K562 (cell line): ENCODE measurements at regions not wholly inside any gene's neighbourhood (a gene's known extent, or its start where the extent isn't known, plus 50 kb on each side); places are given as distances from the start of the nearest gene placed in this dataset.

Experiments used
- ATAC-seq: fragments of 200-7000 bp; cut with Tn5 transposase; 3 replicates; pipeline ENCODE4 v1.9.1; 2020; ENCODE audit warnings: moderate library complexity
- BruUV-seq: library from RNA; stranded (reverse); fragments of 400-500 nt; replicated peaks from 2 replicates; lab custom pipeline; 2021; lab: Mats Ljungman, UMichigan
- CTCF ChIA-PET: fragments of 300-600 bp; formaldehyde crosslinking; extraction: SDS; loops from one replicate; lab custom pipeline; 2021; ENCODE audit warnings: low intra/inter-chr PET ratio; lab: Yijun Ruan, JAX
- POLR2A ChIA-PET: fragments of 300-600, 350-650 bp; sonication (Branson Sonifier 250); formaldehyde crosslinking; extraction: SDS; loops from one replicate; lab custom pipeline; 2021; ENCODE audit warnings: antibody characterized with exemption, inconsistent platforms; lab: Yijun Ruan, JAX
- DNase-seq, 4 experiments: peaks; one replicate each; pipeline versions ENCODE4 v3.0.0 to v3.0.0-alpha.2; 2011 to 2018; ENCODE audit warnings: low spot score in 3 of 4, mixed read lengths in 3 of 4; ENCODE audit errors: extremely low read depth in 1 of 4
- FAIRE-seq: peaks from 2 replicates; lab custom pipeline; 2011; peaks lifted over from hg19 to GRCh38; lab: Jason Lieb, UNC
- H2AFZ ChIP-seq: 2 replicates; pipeline ENCODE4 v1.6.0; 2011; ENCODE audit warnings: low read depth, low read length, control low read depth, inconsistent platforms
- H3K27ac ChIP-seq: fragments of 200-600 bp; 3 replicates; pipeline ENCODE4 v1.8.0; 2011; ENCODE audit warnings: low read depth, mild to moderate bottlenecking, control low read depth, inconsistent platforms, low read length, moderate library complexity, mixed read lengths; ENCODE audit errors: extremely low read depth
- H3K27me3 ChIP-seq, 2 experiments: fragments of 300-600 bp in 1 of 2; 2 replicates in 1 of 2; 3 replicates in 1 of 2; pipeline versions ENCODE4 v1.6.0 to v1.8.0; 2011; ENCODE audit warnings: inconsistent platforms in 2 of 2, low read length in 2 of 2, mild to moderate bottlenecking in 1 of 2, mixed read lengths in 1 of 2, moderate library complexity in 1 of 2; ENCODE audit not compliant: control insufficient read depth in 2 of 2, insufficient read depth in 2 of 2
- H3K36me3 ChIP-seq: fragments of 300-600 bp; 3 replicates; pipeline ENCODE4 v1.8.0; 2011; ENCODE audit warnings: mild to moderate bottlenecking, low read length, inconsistent platforms; ENCODE audit not compliant: control insufficient read depth, insufficient read depth
- H3K4me1 ChIP-seq, 2 experiments: fragments of 200-600 bp in 1 of 2; replicated peaks in 1 of 2; 2 replicates in 1 of 2; 3 replicates in 1 of 2; pipeline versions ENCODE4 v1.5.1 to v1.8.0; 2011; ENCODE audit warnings: inconsistent platforms in 2 of 2, low read length in 2 of 2, mild to moderate bottlenecking in 1 of 2, mixed read lengths in 1 of 2, moderate library complexity in 1 of 2; ENCODE audit not compliant: control insufficient read depth in 2 of 2, insufficient read depth in 2 of 2
- H3K4me2 ChIP-seq: 2 replicates; pipeline ENCODE4 v1.6.1; 2011; ENCODE audit warnings: low read length, control low read depth, inconsistent platforms, mixed read lengths; ENCODE audit not compliant: insufficient read depth
- H3K4me3 ChIP-seq: fragments of 200-600 bp; sonication (generic), shearing (Covaris generic); 2 replicates; pipeline ENCODE4 v1.5.1; 2016; ENCODE audit warnings: control low read depth, inconsistent platforms
- H3K79me2 ChIP-seq: fragments of 200-600 bp; 3 replicates; pipeline ENCODE4 v1.8.0; 2011; ENCODE audit warnings: low read length, inconsistent platforms; ENCODE audit not compliant: control insufficient read depth, insufficient read depth
- H3K9ac ChIP-seq, 2 experiments: 2 replicates each; pipeline versions ENCODE4 v1.6.0 to v1.6.1; 2011; ENCODE audit warnings: low read depth in 2 of 2, low read length in 2 of 2, control low read depth in 1 of 2, inconsistent platforms in 1 of 2, mild to moderate bottlenecking in 1 of 2, mixed read lengths in 1 of 2; ENCODE audit not compliant: insufficient read depth in 1 of 2
- H3K9me1 ChIP-seq: one replicate; pipeline ENCODE4 v1.6.0; 2011; ENCODE audit warnings: inconsistent platforms, mild to moderate bottlenecking, low read length, moderate library complexity; ENCODE audit not compliant: control insufficient read depth, insufficient read depth
- H3K9me3 ChIP-seq: replicated peaks from 2 replicates; pipeline ENCODE4 v1.5.1; 2011; ENCODE audit warnings: low read depth, low read length, inconsistent platforms; ENCODE audit not compliant: control insufficient read depth, insufficient read depth
- H4K20me1 ChIP-seq: replicated peaks from 2 replicates; pipeline ENCODE4 v1.6.1; 2011; ENCODE audit warnings: low read length, inconsistent platforms, mixed read lengths; ENCODE audit not compliant: control insufficient read depth, insufficient read depth
- CREB3 ChIP-seq: fragments of 450-650 bp; conservative IDR thresholded peaks from 2 replicates; pipeline ENCODE4 v1.6.1; 2016; ENCODE audit warnings: missing genetic modification characterization, low read depth, mild to moderate bottlenecking, missing compliant biosample characterization, moderate library complexity
- HIVEP1 ChIP-seq: fragments of 250-450 bp; sonication (Bioruptor Pico); IDR thresholded peaks from 2 replicates; pipeline ENCODE4 v1.4.0; 2020; ENCODE audit warnings: mild to moderate bottlenecking
- HMGN3 ChIP-seq: IDR thresholded peaks from 2 replicates; pipeline ENCODE4 v1.6.1; 2011; ENCODE audit warnings: borderline replicate concordance, low read depth, mild to moderate bottlenecking, mixed read lengths, low read length; ENCODE audit not compliant: insufficient read length; ENCODE audit errors: extremely low read depth
- HNRNPH1 ChIP-seq: fragments of 200-400 bp; formaldehyde crosslinking; optimal IDR thresholded peaks from 2 replicates; pipeline ENCODE3; 2017; ENCODE audit warnings: low read depth, mild to moderate bottlenecking, low read length, moderate library complexity
- KLF13 ChIP-seq: fragments of 450-650 bp; IDR thresholded peaks from 2 replicates; pipeline ENCODE4 v1.6.1; 2016; ENCODE audit warnings: missing genetic modification characterization, low read depth, mild to moderate bottlenecking, missing compliant biosample characterization, moderate library complexity, borderline replicate concordance
- MXD1 ChIP-seq: fragments of 250-450 bp; sonication (Bioruptor Pico); IDR thresholded peaks from 2 replicates; pipeline ENCODE4 v1.8.0; 2021; ENCODE audit warnings: borderline replicate concordance, mild to moderate bottlenecking, moderate library complexity; ENCODE audit not compliant: poor library complexity, severe bottlenecking
- PKNOX1 ChIP-seq: fragments of 450-650 bp; IDR thresholded peaks from 2 replicates; pipeline ENCODE4 v1.6.1; 2016
- POLR3G ChIP-seq: IDR thresholded peaks from 2 replicates; pipeline ENCODE4 v1.6.1; 2011; ENCODE audit not compliant: insufficient read length, insufficient replicate concordance; ENCODE audit errors: extremely low read depth
- POU5F1 ChIP-seq: fragments of 150-350 bp; IDR thresholded peaks from 2 replicates; pipeline ENCODE4 v1.6.1; 2014; ENCODE audit warnings: borderline replicate concordance, low read length, low read depth, mild to moderate bottlenecking; ENCODE audit not compliant: partially characterized antibody
- TAL1 ChIP-seq: fragments of 450-650 bp; IDR thresholded peaks from 2 replicates; pipeline ENCODE4 v1.6.1; 2016; ENCODE audit warnings: mild to moderate bottlenecking
- ZBTB17 ChIP-seq: fragments of 450-650 bp; formaldehyde crosslinking; IDR thresholded peaks from 2 replicates; pipeline ENCODE4 v1.4.0; 2020; ENCODE audit warnings: mild to moderate bottlenecking
- ZNF668 ChIP-seq: fragments of 250-450 bp; sonication (Bioruptor Pico); IDR thresholded peaks from 2 replicates; pipeline ENCODE4 v1.8.0; 2022; ENCODE audit warnings: mild to moderate bottlenecking, inconsistent platforms
- ZNF778 ChIP-seq: fragments of 450-650 bp; formaldehyde crosslinking; IDR thresholded peaks from 2 replicates; pipeline ENCODE4 v1.4.0; 2020; ENCODE audit warnings: mild to moderate bottlenecking, moderate library complexity
- WGBS: fragments of 100-300 bp; shearing (Covaris generic); methylation state at CpG from one replicate; pipeline ENCODE4 v1.1.6; 2016; ENCODE audit warnings: low coverage, mixed read lengths; ENCODE audit not compliant: insufficient coverage; ENCODE audit errors: missing lambda C conversion rate; 5-methylcytosine and 5-hydroxymethylcytosine counted together
- in situ Hi-C: fragments of 300-500 bp; cut with MboI; formaldehyde crosslinking; loops from 4 replicates; pipeline ENCODE4 v1.15.0; 2018; ENCODE audit warnings: inconsistent platforms, mixed read lengths
- intact Hi-C: fragments of 100-400 bp; cut with micrococcal nuclease; formaldehyde crosslinking; loops from 2 replicates; pipeline ENCODE4 v1.14.2; 2022
- TF ChIP-seq, protein P1 (sequence below), 3 experiments: IDR thresholded peaks in 2 of 3; conservative IDR thresholded peaks in 1 of 3; 2 replicates each; pipeline ENCODE4 v1.5.1; 2011 to 2012; ENCODE audit warnings: low read length in 3 of 3, mild to moderate bottlenecking in 3 of 3, control low read depth in 2 of 3, improper control_type of control experiment in 1 of 3, inconsistent platforms in 1 of 3, low read depth in 1 of 3, mixed read lengths in 1 of 3, moderate library complexity in 1 of 3; ENCODE audit not compliant: insufficient read depth in 2 of 3

- POLR2A ChIA-PET: no interaction called here
Observed at GRCh38 chrX:6667048-6667768, 132.3 kb upstream of the VCX3A start.

More at GRCh38 chrX:6667048-6667768, 132.3 kb upstream of the VCX3A start:
- Histone ChIP-seq H3K9me1 (no peaks in the 10 kb centered on the region), H3K9ac (no peak overlapping the region), H2AFZ (no peak overlapping the region), H3K4me1 (no peaks in the 10 kb centered on the region), H3K79me2 (no peaks in the 10 kb centered on the region), H3K9me3 (no peaks in the 10 kb centered on the region), H3K27ac (no peak overlapping the region), H3K27me3 (no peaks in the 10 kb centered on the region), H3K4me3 (no peak overlapping the region), H4K20me1 (no peaks in the 10 kb centered on the region), H3K4me2 (no peak overlapping the region), H3K36me3 (no peaks in the 10 kb centered on the region)
- intact Hi-C loops (no loop called here), in situ Hi-C loops (no loop called here)
- no peak for FAIRE-seq
- no peak for DNase-seq
- CTCF ChIA-PET: no interaction called here
- BruUV-seq: no TSS peak
- 0% methylated on average over 5 of the region's 5 CpGs for WGBS
- ATAC-seq: no peak
- TF ChIP-seq HNRNPH1 (no peak), TAL1 (no peak), ZNF778 (CRISPR knock-in tag) (no peak), KLF13 (tag) (no peak), CREB3 (tag) (no peak), MXD1 (no peak), HIVEP1 (CRISPR knock-in tag) (no peak), HMGN3 (no peak), ZNF668 (no peak), ZBTB17 (CRISPR knock-in tag) (no peak), POU5F1 (no peak), PKNOX1 (no peak), POLR3G (no peak)
- TF ChIP-seq, protein P1, sequence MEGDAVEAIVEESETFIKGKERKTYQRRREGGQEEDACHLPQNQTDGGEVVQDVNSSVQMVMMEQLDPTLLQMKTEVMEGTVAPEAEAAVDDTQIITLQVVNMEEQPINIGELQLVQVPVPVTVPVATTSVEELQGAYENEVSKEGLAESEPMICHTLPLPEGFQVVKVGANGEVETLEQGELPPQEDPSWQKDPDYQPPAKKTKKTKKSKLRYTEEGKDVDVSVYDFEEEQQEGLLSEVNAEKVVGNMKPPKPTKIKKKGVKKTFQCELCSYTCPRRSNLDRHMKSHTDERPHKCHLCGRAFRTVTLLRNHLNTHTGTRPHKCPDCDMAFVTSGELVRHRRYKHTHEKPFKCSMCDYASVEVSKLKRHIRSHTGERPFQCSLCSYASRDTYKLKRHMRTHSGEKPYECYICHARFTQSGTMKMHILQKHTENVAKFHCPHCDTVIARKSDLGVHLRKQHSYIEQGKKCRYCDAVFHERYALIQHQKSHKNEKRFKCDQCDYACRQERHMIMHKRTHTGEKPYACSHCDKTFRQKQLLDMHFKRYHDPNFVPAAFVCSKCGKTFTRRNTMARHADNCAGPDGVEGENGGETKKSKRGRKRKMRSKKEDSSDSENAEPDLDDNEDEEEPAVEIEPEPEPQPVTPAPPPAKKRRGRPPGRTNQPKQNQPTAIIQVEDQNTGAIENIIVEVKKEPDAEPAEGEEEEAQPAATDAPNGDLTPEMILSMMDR (IDR thresholded peaks at IDR 0.05 in 2 of 3, conservative IDR thresholded peaks at IDR 0.05 in 1 of 3; ENCODE audit: insufficient read depth in 2 of 3, low read depth in 1 of 3, low read length in 3 of 3): no peak
